ENCODE measurements at regions not wholly inside any gene's neighbourhood (a gene's known extent, or its start where the extent isn't known, plus 50 kb on each side); places are given as distances from the start of the nearest gene placed in this dataset.

DNA sequence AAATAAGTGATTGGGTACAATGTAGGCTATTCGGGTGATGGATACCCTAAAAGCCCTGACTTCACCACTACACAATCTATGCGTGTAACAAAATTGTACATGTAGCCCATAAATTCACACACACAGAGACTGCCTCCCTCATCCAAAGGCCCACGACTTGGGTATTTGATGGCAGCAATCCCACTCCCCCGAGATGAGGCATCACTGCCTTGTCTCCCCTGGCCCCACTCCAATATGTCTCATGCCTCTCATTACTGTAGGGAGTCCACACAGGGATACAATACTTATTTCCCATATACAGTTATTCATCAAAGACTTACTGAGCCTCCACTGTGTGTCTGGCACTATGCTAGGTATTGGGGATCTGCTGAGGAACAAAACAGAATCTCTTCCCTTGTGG is 192.6 kb downstream of the CBLN1 start:
- TF ChIP-seq CTCF (IDR thresholded peaks at IDR 0.05; ENCODE audit: low read depth, low read length, missing input control) (no peak), EGR1 (IDR thresholded peaks at IDR 0.05; ENCODE audit: low read depth in 2 of 2) (no peak), MAX (IDR thresholded peaks at IDR 0.05) (no peak), TAF1 (conservative IDR thresholded peaks at IDR 0.05) (no peak), RAD21 (IDR thresholded peaks at IDR 0.05) (no peak), FOXA1 (IDR thresholded peaks at IDR 0.05) (no peak)
- TF ChIP-seq, protein P1, sequence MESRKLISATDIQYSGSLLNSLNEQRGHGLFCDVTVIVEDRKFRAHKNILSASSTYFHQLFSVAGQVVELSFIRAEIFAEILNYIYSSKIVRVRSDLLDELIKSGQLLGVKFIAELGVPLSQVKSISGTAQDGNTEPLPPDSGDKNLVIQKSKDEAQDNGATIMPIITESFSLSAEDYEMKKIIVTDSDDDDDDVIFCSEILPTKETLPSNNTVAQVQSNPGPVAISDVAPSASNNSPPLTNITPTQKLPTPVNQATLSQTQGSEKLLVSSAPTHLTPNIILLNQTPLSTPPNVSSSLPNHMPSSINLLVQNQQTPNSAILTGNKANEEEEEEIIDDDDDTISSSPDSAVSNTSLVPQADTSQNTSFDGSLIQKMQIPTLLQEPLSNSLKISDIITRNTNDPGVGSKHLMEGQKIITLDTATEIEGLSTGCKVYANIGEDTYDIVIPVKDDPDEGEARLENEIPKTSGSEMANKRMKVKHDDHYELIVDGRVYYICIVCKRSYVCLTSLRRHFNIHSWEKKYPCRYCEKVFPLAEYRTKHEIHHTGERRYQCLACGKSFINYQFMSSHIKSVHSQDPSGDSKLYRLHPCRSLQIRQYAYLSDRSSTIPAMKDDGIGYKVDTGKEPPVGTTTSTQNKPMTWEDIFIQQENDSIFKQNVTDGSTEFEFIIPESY (IDR thresholded peaks at IDR 0.05) = no peak
